Astrocyte (in vitro differentiated cells and primary cell): ENCODE measurements at regions not wholly inside any gene's neighbourhood (a gene's known extent, or its start where the extent isn't known, plus 50 kb on each side); places are given as distances from the start of the nearest gene placed in this dataset.
"Not testable (repeated sequence)": the region's sequence is repeated elsewhere in the genome, so short reads cannot be mapped to it uniquely, and the experiment has no call there.

ENCODE experiments used
- DNase-seq: peaks from one replicate; pipeline ENCODE4 v3.0.0-alpha.2; 2010; ENCODE audit warnings: low read depth
- FAIRE-seq: peaks from 2 replicates; lab custom pipeline; 2011; peaks lifted over from hg19 to GRCh38; lab: Jason Lieb, UNC
- H2AFZ ChIP-seq: 2 replicates; pipeline ENCODE4 v1.6.0; 2012; ENCODE audit warnings: low read depth, low read length, inconsistent platforms
- H3K27ac ChIP-seq: 2 replicates; pipeline ENCODE4 v1.5.1; 2011; ENCODE audit warnings: low read depth, low read length, inconsistent platforms
- H3K27me3 ChIP-seq: 2 replicates; pipeline ENCODE4 v1.6.0; 2011; ENCODE audit warnings: low read length, inconsistent platforms; ENCODE audit not compliant: insufficient read depth
- H3K36me3 ChIP-seq: 2 replicates; pipeline ENCODE4 v1.5.1; 2011; ENCODE audit warnings: low read length, inconsistent platforms; ENCODE audit not compliant: insufficient read depth
- H3K4me1 ChIP-seq: 2 replicates; pipeline ENCODE4 v1.5.1; 2011; ENCODE audit warnings: low read length, inconsistent platforms; ENCODE audit not compliant: insufficient read depth
- H3K4me2 ChIP-seq: 2 replicates; pipeline ENCODE4 v1.6.0; 2012; ENCODE audit warnings: low read length, inconsistent platforms
- H3K4me3 ChIP-seq: 2 replicates; pipeline ENCODE4 v1.5.1; 2011; ENCODE audit warnings: low read depth, mild to moderate bottlenecking, low read length, inconsistent platforms; ENCODE audit not compliant: insufficient read depth
- H3K79me2 ChIP-seq: 2 replicates; pipeline ENCODE4 v1.6.0; 2012; ENCODE audit warnings: mild to moderate bottlenecking, low read length, inconsistent platforms; ENCODE audit not compliant: insufficient read depth
- H3K9ac ChIP-seq: 2 replicates; pipeline ENCODE4 v1.6.0; 2012; ENCODE audit warnings: mild to moderate bottlenecking, low read length, inconsistent platforms
- H3K9me3 ChIP-seq: 2 replicates; pipeline ENCODE4 v1.5.1; 2012; ENCODE audit warnings: low read depth, mild to moderate bottlenecking, low read length, inconsistent platforms; ENCODE audit not compliant: insufficient read depth
- H4K20me1 ChIP-seq: 2 replicates; pipeline ENCODE4 v1.6.0; 2012; ENCODE audit warnings: low read length, inconsistent platforms; ENCODE audit not compliant: insufficient read depth
- H3K27ac Mint-ChIP-seq: one replicate; pipeline ENCODE4 v1.8.0; 2021; ENCODE audit warnings: mild to moderate bottlenecking, mixed read lengths; ENCODE audit not compliant: unreplicated experiment
- H3K27me3 Mint-ChIP-seq: one replicate; pipeline ENCODE4 v1.8.0; 2021; ENCODE audit warnings: low read depth, mixed read lengths; ENCODE audit not compliant: unreplicated experiment
- H3K36me3 Mint-ChIP-seq: one replicate; pipeline ENCODE4 v1.8.0; 2021; ENCODE audit warnings: low read depth, mixed read lengths; ENCODE audit not compliant: unreplicated experiment
- H3K4me1 Mint-ChIP-seq: one replicate; pipeline ENCODE4 v1.8.0; 2021; ENCODE audit warnings: low read depth, mixed read lengths; ENCODE audit not compliant: unreplicated experiment
- H3K4me3 Mint-ChIP-seq: one replicate; pipeline ENCODE4 v1.8.0; 2021; ENCODE audit warnings: mild to moderate bottlenecking, moderate library complexity, mixed read lengths; ENCODE audit not compliant: unreplicated experiment
- H3K9me3 Mint-ChIP-seq: one replicate; pipeline ENCODE4 v1.8.0; 2021; ENCODE audit warnings: mild to moderate bottlenecking, mixed read lengths; ENCODE audit not compliant: unreplicated experiment
- EZH2 ChIP-seq: IDR thresholded peaks from 2 replicates; pipeline ENCODE4 v1.6.1; 2012; ENCODE audit warnings: mild to moderate bottlenecking, low read length, inconsistent platforms; ENCODE audit not compliant: insufficient read depth
- TF ChIP-seq, protein P1 (sequence below): IDR thresholded peaks from 2 replicates; pipeline ENCODE4 v1.5.1; 2011; ENCODE audit warnings: low read depth, mild to moderate bottlenecking, inconsistent platforms, low read length, moderate library complexity; ENCODE audit not compliant: insufficient read depth

DNA sequence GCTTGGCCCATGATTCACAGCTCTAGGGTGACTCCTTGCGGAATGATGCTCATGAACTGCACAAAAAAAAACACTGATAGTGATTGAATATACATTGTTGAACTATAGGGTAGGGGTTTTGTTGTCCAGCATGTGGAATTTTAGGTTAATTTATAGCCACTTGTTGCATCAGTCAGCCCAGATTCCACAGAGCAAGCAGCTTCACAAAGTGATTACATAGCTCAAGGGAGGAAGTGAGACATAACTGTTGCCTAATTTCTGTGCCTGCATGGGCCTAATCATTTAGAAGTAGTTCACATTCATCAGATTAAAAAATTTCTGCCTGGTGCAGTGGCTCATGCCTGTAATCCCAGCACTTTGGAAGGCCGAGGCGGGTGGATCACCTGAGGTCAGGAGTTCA, 142.2 kb upstream of the ZNF722 start:
- H3K9me3 Mint-ChIP-seq, result peaks cover 18% of the 10 kb centered on the region
- H3K27ac ChIP-seq, DNase-seq, H3K27ac Mint-ChIP-seq, H3K27me3 ChIP-seq, H3K4me1 Mint-ChIP-seq, H3K4me2 ChIP-seq, H3K79me2 ChIP-seq, H4K20me1 ChIP-seq, H3K9ac ChIP-seq, H3K9me3 ChIP-seq, H3K4me1 ChIP-seq, H3K27me3 Mint-ChIP-seq, H3K36me3 Mint-ChIP-seq, FAIRE-seq, H2AFZ ChIP-seq, H3K36me3 ChIP-seq, H3K4me3 ChIP-seq, H3K4me3 Mint-ChIP-seq: not testable (repeated sequence)

DNA sequence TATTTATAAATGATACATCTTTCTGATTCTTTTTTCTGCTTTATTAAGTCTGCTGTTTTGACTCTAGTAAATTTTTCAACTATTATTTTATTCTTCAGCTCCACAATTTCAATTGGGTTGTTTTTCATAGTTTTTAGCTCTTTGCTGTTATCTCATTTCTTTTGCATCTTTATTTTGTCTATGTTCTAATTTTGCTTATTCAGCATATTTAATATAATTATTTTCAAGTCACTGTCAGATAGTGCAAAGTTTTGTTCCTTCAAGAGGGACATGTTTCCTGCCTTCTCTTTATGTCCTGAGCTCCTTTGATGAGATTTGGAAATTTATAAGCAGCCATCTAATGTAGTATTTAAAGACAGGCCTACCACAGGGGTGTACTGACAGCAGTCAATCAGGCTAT, 131.5 kb upstream of the ZNF722 start:
- Histone ChIP-seq H3K36me3 (no peaks in the 10 kb centered on the region), H4K20me1 (no peaks in the 10 kb centered on the region), H3K27ac (no peak overlapping the region), H3K9me3 (peaks cover 15% of the 10 kb centered on the region), H3K4me2 (no peak overlapping the region), H3K9ac (no peak overlapping the region), H3K4me3 (no peak overlapping the region), H3K4me1 (no peaks in the 10 kb centered on the region), H2AFZ (no peak overlapping the region), H3K79me2 (no peaks in the 10 kb centered on the region), H3K27me3 (no peaks in the 10 kb centered on the region)
- Mint-ChIP-seq H3K4me1 (no peaks in the 10 kb centered on the region), H3K27ac (no peak overlapping the region), H3K36me3 (no peaks in the 10 kb centered on the region), H3K9me3 (peaks cover 11% of the 10 kb centered on the region), H3K4me3 (no peak overlapping the region), H3K27me3 (no peaks in the 10 kb centered on the region)
- TF ChIP-seq, protein P1, sequence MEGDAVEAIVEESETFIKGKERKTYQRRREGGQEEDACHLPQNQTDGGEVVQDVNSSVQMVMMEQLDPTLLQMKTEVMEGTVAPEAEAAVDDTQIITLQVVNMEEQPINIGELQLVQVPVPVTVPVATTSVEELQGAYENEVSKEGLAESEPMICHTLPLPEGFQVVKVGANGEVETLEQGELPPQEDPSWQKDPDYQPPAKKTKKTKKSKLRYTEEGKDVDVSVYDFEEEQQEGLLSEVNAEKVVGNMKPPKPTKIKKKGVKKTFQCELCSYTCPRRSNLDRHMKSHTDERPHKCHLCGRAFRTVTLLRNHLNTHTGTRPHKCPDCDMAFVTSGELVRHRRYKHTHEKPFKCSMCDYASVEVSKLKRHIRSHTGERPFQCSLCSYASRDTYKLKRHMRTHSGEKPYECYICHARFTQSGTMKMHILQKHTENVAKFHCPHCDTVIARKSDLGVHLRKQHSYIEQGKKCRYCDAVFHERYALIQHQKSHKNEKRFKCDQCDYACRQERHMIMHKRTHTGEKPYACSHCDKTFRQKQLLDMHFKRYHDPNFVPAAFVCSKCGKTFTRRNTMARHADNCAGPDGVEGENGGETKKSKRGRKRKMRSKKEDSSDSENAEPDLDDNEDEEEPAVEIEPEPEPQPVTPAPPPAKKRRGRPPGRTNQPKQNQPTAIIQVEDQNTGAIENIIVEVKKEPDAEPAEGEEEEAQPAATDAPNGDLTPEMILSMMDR, result no peak
- no peak for TF ChIP-seq EZH2
- FAIRE-seq, result no peak
- no peak for DNase-seq

DNA sequence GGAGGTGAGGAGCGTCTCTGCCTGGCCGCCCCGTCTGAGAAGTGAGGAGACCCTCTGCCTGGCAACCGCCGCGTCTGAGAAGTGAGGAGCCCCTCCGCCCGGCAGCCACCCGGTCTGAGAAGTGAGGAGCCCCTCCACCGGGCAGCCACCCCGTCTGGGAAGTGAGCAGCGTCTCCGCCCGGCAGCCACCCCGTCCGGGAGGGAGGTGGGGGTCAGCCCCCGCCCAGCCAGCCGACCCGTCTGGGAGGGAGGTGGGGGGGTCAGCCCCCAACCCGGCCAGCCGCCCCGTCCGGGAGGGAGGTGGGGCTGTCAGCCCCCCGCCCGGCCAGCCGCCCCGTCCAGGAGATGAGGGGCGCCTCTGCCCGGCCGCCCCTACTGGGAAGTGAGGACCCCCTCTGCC, 124.4 kb upstream of the ZNF722 start:
- H3K27me3 Mint-ChIP-seq, DNase-seq, H3K36me3 ChIP-seq, H3K4me3 Mint-ChIP-seq, H4K20me1 ChIP-seq, H3K4me1 Mint-ChIP-seq, H3K36me3 Mint-ChIP-seq, H3K27ac Mint-ChIP-seq, H2AFZ ChIP-seq, H3K79me2 ChIP-seq, H3K4me3 ChIP-seq, H3K4me2 ChIP-seq, H3K27ac ChIP-seq, H3K4me1 ChIP-seq, H3K9ac ChIP-seq, FAIRE-seq, H3K27me3 ChIP-seq: not testable (repeated sequence)
- peaks cover 32% of the 10 kb centered on the region for H3K9me3 Mint-ChIP-seq
- H3K9me3 ChIP-seq, result peaks cover 16% of the 10 kb centered on the region
